Inflammatory macrophage (primary cell): ENCODE measurements at regions not wholly inside any gene's neighbourhood (a gene's known extent, or its start where the extent isn't known, plus 50 kb on each side); places are given as distances from the start of the nearest gene placed in this dataset.
"Not testable (repeated sequence)": the region's sequence is repeated elsewhere in the genome, so short reads cannot be mapped to it uniquely, and the experiment has no call there.

Experiments
- DNase-seq, 2 donors: peaks; one replicate each; pipeline ENCODE4 v3.0.0-alpha.2; 2020 to 2022

- no peak for DNase-seq
Measured at GRCh38 chr16:86351041-86351784, 159.1 kb upstream of the FOXF1 start.

GRCh38 chr16:86351785-86352139 lies 158.6 kb upstream of the FOXF1 start:
- DNase-seq: not testable (repeated sequence)

GRCh38 chr16:86353148-86353547 lies 157.2 kb upstream of the FOXF1 start:
- no peak for DNase-seq

GRCh38 chr16:86353948-86354347 lies 156.4 kb upstream of the FOXF1 start:
- no peak for DNase-seq

- DNase-seq: no peak
Measured at GRCh38 chr16:86354641-86355513, 155.4 kb upstream of the FOXF1 start.

GRCh38 chr16:86355531-86355930 lies 154.8 kb upstream of the FOXF1 start:
- DNase-seq: no peak

- DNase-seq: no peak
Measured at GRCh38 chr16:86355951-86356350, 154.4 kb upstream of the FOXF1 start.

GRCh38 chr16:86356804-86357203 lies 153.5 kb upstream of the FOXF1 start:
- no peak for DNase-seq

GRCh38 chr16:86357303-86357702 lies 153.0 kb upstream of the FOXF1 start:
- no peak for DNase-seq

- no peak for DNase-seq
Measured at GRCh38 chr16:86357950-86358349, 152.4 kb upstream of the FOXF1 start.

GRCh38 chr16:86359571-86359970 lies 150.8 kb upstream of the FOXF1 start:
- DNase-seq: no peak

- no peak for DNase-seq
Measured at GRCh38 chr16:86362155-86362849, 148.0 kb upstream of the FOXF1 start.

- DNase-seq: no peak
Measured at GRCh38 chr16:86363057-86363490, 147.3 kb upstream of the FOXF1 start.

GRCh38 chr16:86363836-86364618 lies 146.3 kb upstream of the FOXF1 start:
- DNase-seq: no peak

GRCh38 chr16:86364653-86365380 lies 145.5 kb upstream of the FOXF1 start:
- DNase-seq: no peak

- no peak for DNase-seq
Measured at GRCh38 chr16:86365513-86366273, 144.6 kb upstream of the FOXF1 start.

- no peak for DNase-seq
Measured at GRCh38 chr16:86366481-86366880, 143.8 kb upstream of the FOXF1 start.

- no peak for DNase-seq
Measured at GRCh38 chr16:86367291-86368072, 142.8 kb upstream of the FOXF1 start.

- DNase-seq: no peak
Measured at GRCh38 chr16:86368261-86368660, 142.1 kb upstream of the FOXF1 start.

GRCh38 chr16:86370062-86370461 lies 140.3 kb upstream of the FOXF1 start:
- DNase-seq: no peak
